Activated CD4-positive, alpha-beta memory T cell treated with anti-CD3 and anti-CD28 coated beads for 36 hours (primary cell): ENCODE measurements at regions not wholly inside any gene's neighbourhood (a gene's known extent, or its start where the extent isn't known, plus 50 kb on each side); places are given as distances from the start of the nearest gene placed in this dataset.

Experiments used
- CTCF ChIA-PET: fragments of 350-600 bp; sonication (Branson Sonifier 250); formaldehyde crosslinking; loops from one replicate; lab custom pipeline; 2021; ENCODE audit warnings: antibody characterized with exemption, inconsistent platforms; lab: Charles Lee
- POLR2A ChIA-PET: fragments of 350-600 bp; sonication (Branson Sonifier 250); formaldehyde crosslinking; loops from one replicate; lab custom pipeline; 2021; ENCODE audit warnings: antibody characterized with exemption; lab: Charles Lee
- DNase-seq: peaks from one replicate; pipeline ENCODE4 v3.0.0-alpha.2; 2020
- H3K27ac Mint-ChIP-seq: one replicate; pipeline ENCODE4 v1.8.0; 2021; ENCODE audit warnings: mixed read lengths
- H3K27me3 Mint-ChIP-seq: one replicate; pipeline ENCODE4 v1.8.0; 2021; ENCODE audit warnings: mixed read lengths
- H3K36me3 Mint-ChIP-seq: one replicate; pipeline ENCODE4 v1.8.0; 2021; ENCODE audit warnings: mixed read lengths
- H3K4me1 Mint-ChIP-seq: one replicate; pipeline ENCODE4 v1.8.0; 2021; ENCODE audit warnings: low read depth, mixed read lengths
- H3K4me3 Mint-ChIP-seq: one replicate; pipeline ENCODE4 v1.8.0; 2021; ENCODE audit warnings: mild to moderate bottlenecking, mixed read lengths
- H3K9me3 Mint-ChIP-seq: one replicate; pipeline ENCODE4 v1.8.0; 2021; ENCODE audit warnings: mixed read lengths
- intact Hi-C: fragments of 100-400 bp; cut with micrococcal nuclease; formaldehyde crosslinking; loops from one replicate; pipeline ENCODE4 v1.15.1; 2023

DNA sequence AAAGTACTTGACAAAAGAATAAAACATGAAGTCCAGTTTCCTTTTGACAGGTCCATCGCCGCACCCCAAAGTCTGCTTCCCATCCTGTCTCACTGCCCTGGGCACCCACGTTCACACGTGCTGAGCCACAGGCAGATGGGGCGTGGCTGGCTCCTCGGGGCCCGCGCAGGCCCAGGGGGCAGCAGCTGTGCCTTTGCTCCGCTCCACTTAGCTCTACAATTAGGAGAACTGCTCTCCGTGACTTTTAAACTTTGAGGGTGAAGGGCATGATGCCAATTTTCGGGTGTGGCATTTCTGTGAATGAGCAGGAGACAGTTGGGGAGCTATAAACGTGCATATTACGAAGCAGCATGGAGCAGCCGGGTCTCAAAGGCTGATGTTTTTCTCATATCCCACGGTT is 152.4 kb downstream of the TDRD15 start:
- Mint-ChIP-seq H3K4me3 (no peak overlapping the region), H3K27ac (no peak overlapping the region), H3K9me3 (no peaks in the 10 kb centered on the region), H3K4me1 (no peaks in the 10 kb centered on the region), H3K27me3 (peaks cover 2% of the 10 kb centered on the region), H3K36me3 (no peaks in the 10 kb centered on the region)
- ChIA-PET CTCF (no interaction called here), POLR2A (no interaction called here)
- no peak for DNase-seq
- intact Hi-C loops: no loop called here

DNA sequence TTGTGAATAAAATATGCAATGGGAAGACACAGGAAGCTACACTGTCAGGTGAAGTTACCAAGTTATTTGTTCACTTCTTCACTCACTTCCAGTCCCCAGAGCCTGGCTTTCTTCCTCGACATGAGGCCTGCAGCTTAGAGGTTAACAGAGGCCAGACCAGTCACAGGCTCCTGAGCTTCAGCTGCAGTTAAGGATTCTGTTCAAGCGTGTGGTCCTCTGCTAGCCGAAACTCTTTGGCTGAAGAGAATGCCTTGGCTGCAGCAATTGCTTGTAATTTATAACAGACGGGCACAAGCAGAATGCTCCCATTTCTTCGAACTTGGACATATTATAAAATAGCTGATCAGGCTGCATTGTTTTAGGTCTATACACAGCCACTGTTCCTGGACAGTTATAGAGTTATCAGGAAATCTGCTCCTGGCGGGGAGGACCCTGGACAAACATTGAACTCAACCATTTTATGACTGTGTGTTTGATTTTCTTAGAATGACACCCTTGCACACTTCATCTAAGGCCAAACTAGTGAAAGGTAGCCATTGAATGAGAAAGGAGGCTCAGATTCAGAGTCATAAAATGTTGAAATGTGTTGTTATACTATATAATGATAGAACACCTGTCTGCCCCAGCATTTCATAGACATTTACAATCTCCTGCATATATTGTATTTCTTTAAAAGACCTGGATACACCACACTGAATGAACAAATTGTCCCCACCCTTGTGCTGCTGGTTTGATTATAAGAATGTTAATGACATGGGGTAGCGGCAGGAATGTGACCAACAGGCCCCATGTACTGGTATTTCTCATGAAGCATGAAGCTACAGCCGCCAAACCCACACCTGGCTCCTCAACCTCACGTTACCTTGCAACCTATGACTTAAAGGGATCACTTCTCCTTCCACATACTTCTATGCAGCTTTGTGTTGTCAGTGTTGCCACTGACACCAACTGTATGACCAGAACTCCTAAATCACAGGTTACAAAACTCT is 153.6 kb downstream of the TDRD15 start:
- no peaks in the 10 kb centered on the region for H3K9me3 Mint-ChIP-seq
- H3K36me3 Mint-ChIP-seq: no peaks in the 10 kb centered on the region
- CTCF ChIA-PET: no interaction called here
- H3K4me3 Mint-ChIP-seq: no peak overlapping the region
- POLR2A ChIA-PET: no interaction called here
- DNase-seq: no peak
- intact Hi-C loops: no loop called here
- H3K4me1 Mint-ChIP-seq: no peaks in the 10 kb centered on the region
- no peaks in the 10 kb centered on the region for H3K27me3 Mint-ChIP-seq
- no peak overlapping the region for H3K27ac Mint-ChIP-seq

DNA sequence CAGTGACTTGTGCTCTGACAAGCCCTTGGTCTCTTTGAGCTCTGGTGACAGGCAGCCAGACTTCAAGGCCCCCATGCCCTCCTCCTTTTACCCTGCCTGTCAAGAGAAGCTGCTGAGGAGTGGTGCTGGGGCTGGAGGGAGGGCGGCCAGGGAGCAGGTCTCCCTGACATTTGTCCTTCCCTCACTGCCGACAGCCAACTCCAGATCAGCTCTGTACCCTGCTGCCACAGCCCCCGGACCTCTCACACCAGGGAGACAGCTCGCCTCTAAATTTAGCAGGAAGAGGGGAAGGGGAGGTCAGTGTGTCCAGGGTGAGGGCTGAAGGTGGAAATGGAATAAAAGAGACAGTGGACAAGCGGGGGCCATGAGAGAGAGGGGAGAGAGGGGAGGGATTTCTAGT is 155.8 kb downstream of the TDRD15 start:
- Mint-ChIP-seq H3K27me3 (no peaks in the 10 kb centered on the region), H3K9me3 (no peaks in the 10 kb centered on the region), H3K36me3 (no peaks in the 10 kb centered on the region), H3K27ac (no peak overlapping the region), H3K4me1 (no peaks in the 10 kb centered on the region), H3K4me3 (no peak overlapping the region)
- CTCF ChIA-PET: no interaction called here
- POLR2A ChIA-PET: no interaction called here
- intact Hi-C loops: no loop called here
- DNase-seq: no peak

DNA sequence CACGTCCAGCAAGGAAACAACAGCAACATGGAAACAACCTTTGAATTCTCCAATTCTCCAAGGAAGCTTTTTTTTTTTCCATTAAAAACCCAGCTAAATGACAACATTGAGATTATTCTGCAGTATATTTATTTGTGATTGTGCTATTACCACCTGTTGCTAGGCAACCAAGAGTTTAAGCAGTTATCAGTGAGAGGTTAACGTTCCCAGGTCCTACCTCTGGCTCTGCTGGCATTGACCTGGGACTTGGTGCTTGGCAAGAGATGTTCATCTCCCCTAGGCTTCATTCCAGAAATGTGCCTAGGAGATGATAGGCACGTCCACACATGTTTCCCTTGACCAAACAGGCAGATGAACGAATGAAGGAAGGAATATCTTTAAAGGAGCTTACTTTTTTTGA is 157.0 kb downstream of the TDRD15 start:
- no peak overlapping the region for H3K27ac Mint-ChIP-seq

DNA sequence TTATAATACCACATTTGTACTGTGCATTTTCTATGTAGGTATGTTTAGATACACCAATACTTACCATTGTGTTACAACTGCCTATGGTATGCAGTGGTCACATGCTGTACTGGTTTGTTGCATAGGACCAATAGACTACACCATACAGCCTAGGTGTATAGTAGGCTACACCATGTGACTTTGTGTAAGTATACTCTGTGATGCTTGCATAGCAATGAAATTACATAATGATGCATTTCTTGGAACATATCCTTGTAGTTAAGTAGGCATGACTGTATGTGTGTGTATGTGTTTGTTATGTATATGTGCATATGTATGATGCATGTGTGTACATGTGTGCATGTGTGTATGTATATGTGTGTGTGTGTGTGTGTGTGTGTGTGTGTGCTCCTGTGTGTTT is 157.6 kb downstream of the TDRD15 start:
- no peaks in the 10 kb centered on the region for H3K27me3 Mint-ChIP-seq
- ChIA-PET CTCF (no interaction called here), POLR2A (no interaction called here)
- no peak overlapping the region for H3K4me3 Mint-ChIP-seq
- no peaks in the 10 kb centered on the region for H3K36me3 Mint-ChIP-seq
- H3K27ac Mint-ChIP-seq: no peak overlapping the region
- H3K9me3 Mint-ChIP-seq: no peaks in the 10 kb centered on the region
- intact Hi-C loops: no loop called here
- no peak for DNase-seq
- no peaks in the 10 kb centered on the region for H3K4me1 Mint-ChIP-seq

More for the DNA sequence above, 157.0 kb downstream of the TDRD15 start:
- intact Hi-C loops: no loop called here
- H3K4me1 Mint-ChIP-seq: no peaks in the 10 kb centered on the region
- DNase-seq: no peak
- no peaks in the 10 kb centered on the region for H3K36me3 Mint-ChIP-seq
- no peaks in the 10 kb centered on the region for H3K27me3 Mint-ChIP-seq
- no peak overlapping the region for H3K4me3 Mint-ChIP-seq
- H3K9me3 Mint-ChIP-seq: no peaks in the 10 kb centered on the region
- POLR2A ChIA-PET: no interaction called here
- CTCF ChIA-PET: no interaction called here

DNA sequence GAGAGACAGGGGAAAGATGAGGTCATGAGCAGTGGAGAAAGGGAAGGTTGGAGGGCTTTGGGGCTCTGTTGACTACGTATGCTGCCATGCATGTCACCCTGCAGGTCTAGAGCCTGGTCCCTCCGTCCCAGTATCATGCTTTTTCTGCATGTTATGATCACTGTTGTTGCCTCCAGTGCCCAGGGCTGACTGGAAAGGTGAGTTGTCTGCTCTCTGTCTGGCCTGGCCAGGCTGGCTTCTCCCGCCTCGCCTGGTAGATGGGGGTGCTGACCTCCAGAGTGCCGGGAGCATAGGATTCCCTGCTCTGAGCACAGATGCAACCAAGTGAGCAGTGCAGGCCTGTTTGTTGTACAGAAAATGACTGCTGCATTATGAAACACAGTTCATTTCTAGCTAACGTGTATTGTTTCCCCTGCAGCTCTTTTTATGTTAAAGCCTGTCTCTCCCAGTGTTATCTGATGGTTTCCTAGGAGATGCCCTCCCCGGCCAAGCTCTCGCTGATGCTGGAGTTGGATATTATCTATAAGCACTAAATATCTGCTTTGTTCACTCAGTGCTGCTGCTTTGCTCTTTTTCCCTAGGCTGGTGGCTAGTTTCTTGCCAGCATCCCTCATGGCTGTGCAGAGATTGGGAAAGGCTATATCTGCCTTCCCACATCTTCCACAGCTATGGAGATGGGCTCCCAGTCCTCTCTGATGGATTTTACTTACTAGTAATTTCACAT is 158.2 kb downstream of the TDRD15 start:
- H3K4me1 Mint-ChIP-seq: no peaks in the 10 kb centered on the region
- intact Hi-C loops: no loop called here
- ChIA-PET POLR2A (no interaction called here), CTCF (no interaction called here)
- H3K9me3 Mint-ChIP-seq: no peaks in the 10 kb centered on the region
- DNase-seq: no peak
- no peaks in the 10 kb centered on the region for H3K27me3 Mint-ChIP-seq
- no peaks in the 10 kb centered on the region for H3K36me3 Mint-ChIP-seq
- H3K27ac Mint-ChIP-seq: no peak overlapping the region
- no peak overlapping the region for H3K4me3 Mint-ChIP-seq

DNA sequence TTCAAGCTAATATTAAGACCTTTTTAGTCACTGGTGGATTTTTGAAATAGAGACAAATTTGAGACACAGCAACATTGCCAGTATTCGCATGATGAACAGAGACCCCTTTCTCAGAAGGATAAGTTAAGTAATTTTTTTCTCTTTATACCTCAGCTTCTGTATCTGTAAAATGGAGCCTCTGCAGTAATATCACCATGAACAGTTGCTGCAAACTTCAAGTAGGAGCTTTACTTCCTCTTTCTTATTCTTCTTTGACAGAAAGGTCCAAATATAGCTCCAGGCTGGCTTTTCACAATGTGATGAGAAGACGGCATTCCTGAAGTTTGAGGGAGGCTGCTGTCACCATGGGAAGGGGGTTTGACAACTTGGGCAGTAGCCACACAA is 158.7 kb downstream of the TDRD15 start:
- Mint-ChIP-seq H3K27me3 (no peaks in the 10 kb centered on the region), H3K27ac (no peak overlapping the region), H3K4me3 (no peak overlapping the region), H3K36me3 (no peaks in the 10 kb centered on the region), H3K4me1 (no peaks in the 10 kb centered on the region), H3K9me3 (no peaks in the 10 kb centered on the region)
- DNase-seq: no peak
- CTCF ChIA-PET: no interaction called here
- intact Hi-C loops: no loop called here
- POLR2A ChIA-PET: no interaction called here

DNA sequence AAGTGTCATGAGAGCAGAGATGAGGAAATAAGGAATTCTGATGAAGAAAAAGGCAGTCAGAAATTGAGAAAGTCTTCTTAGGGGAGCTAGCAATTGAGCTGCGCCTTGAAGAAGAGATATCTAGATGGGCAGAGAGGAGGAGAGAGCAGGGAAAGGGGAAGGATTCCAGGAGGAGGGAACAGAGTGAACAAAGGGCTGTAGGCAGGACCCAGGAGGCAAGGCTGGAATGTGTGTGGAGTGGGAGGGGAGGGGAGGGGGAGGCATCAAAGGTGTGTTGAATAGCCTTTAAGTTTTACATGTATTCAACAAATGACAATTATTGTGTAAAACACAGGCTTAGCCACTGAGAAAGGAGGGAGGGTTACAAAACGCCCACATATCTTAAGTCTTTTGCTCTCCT is 164.5 kb downstream of the TDRD15 start:
- Mint-ChIP-seq H3K4me1 (no peaks in the 10 kb centered on the region), H3K9me3 (no peaks in the 10 kb centered on the region), H3K36me3 (no peaks in the 10 kb centered on the region), H3K27ac (no peak overlapping the region), H3K27me3 (no peaks in the 10 kb centered on the region), H3K4me3 (no peak overlapping the region)
- intact Hi-C loops: no loop called here
- POLR2A ChIA-PET: no interaction called here
- DNase-seq: no peak
- CTCF ChIA-PET: no interaction called here

DNA sequence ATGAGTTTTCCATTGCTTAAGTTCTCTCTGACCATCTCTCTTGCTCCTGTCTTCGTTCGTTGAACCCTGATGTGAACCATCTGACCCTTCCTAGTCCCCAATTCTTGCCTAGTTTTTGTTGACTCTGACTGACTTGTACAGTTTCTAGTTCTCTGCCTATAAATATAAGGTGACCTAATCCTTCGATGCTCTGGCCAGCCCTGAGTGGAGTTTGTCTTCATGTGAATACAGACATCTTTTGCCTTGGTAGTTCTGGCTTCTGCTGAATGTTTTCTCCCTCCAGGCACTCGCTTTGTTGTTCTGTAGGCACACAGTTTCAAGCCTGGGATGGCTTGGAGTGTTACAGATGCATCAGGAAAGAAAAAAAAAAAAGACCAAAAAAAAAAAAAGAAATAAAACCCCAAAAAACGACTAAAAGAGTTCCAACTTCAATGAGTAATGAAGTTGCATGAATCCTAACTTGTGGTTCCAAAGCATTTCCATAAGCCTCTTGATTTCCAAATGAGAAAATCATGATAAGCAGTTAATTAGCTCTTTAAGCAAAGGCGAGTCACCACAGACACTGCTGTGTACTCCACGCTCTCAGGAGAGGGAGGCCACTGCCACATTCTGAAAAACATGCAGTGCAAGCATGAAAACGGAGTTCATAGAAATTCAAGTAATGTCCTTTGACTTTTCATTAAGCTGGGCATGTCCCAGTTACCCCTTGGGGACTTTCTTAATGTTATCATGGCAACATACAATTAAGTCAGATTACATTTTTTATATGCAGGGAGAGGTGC is 165.2 kb downstream of the TDRD15 start:
- DNase-seq: no peak
- no peaks in the 10 kb centered on the region for H3K36me3 Mint-ChIP-seq
- no peaks in the 10 kb centered on the region for H3K27me3 Mint-ChIP-seq
- H3K9me3 Mint-ChIP-seq: no peaks in the 10 kb centered on the region
- intact Hi-C loops: no loop called here
- no peaks in the 10 kb centered on the region for H3K4me1 Mint-ChIP-seq
- CTCF ChIA-PET: no interaction called here
- POLR2A ChIA-PET: no interaction called here
- no peak overlapping the region for H3K4me3 Mint-ChIP-seq
- H3K27ac Mint-ChIP-seq: no peak overlapping the region

DNA sequence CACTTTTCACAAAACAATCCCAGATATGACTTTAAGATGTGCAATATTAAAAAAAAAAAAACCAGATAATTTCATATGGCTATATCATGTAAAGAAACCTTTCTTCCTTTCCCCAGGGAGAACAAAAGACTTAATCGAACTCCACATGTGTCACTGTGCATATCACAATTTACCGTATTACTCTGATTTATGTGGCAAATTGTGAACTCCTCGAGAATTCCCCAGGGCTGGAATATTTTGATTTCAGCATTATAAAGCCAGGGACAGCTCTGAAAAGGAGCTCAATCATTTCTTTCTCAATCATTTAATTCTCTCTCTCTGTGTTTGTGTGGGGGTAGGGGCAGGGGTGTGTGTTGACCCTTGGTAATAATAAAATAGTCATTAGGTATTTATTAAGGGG is 165.8 kb downstream of the TDRD15 start:
- DNase-seq: no peak
- CTCF ChIA-PET: no interaction called here
- Mint-ChIP-seq H3K9me3 (no peaks in the 10 kb centered on the region), H3K27ac (no peak overlapping the region), H3K36me3 (no peaks in the 10 kb centered on the region), H3K27me3 (no peaks in the 10 kb centered on the region), H3K4me3 (no peak overlapping the region), H3K4me1 (no peaks in the 10 kb centered on the region)
- POLR2A ChIA-PET: no interaction called here
- intact Hi-C loops: no loop called here

DNA sequence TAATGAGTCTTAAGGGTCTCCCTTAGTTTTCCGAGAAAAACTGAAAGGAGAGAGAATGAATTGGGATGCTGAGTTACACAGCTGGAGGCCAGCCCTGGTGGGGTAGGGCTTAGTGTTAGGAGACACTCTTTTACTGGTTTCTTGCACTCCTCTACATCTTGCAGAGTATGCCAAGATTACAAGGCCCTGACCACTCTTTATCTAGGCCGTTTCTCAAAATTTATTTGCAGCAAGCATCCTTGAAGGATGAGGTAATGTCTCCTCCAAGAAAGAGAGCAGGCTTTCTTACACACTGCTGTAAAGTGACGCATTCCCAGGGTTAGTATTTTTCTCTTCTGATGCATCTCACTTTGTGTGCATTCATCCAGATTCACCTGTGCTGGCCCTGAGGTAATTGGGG is 166.2 kb downstream of the TDRD15 start:
- Mint-ChIP-seq H3K36me3 (no peaks in the 10 kb centered on the region), H3K4me1 (no peaks in the 10 kb centered on the region), H3K27ac (no peak overlapping the region), H3K4me3 (no peak overlapping the region), H3K9me3 (no peaks in the 10 kb centered on the region), H3K27me3 (no peaks in the 10 kb centered on the region)
- DNase-seq: no peak
- ChIA-PET CTCF (no interaction called here), POLR2A (no interaction called here)
- intact Hi-C loops: no loop called here

DNA sequence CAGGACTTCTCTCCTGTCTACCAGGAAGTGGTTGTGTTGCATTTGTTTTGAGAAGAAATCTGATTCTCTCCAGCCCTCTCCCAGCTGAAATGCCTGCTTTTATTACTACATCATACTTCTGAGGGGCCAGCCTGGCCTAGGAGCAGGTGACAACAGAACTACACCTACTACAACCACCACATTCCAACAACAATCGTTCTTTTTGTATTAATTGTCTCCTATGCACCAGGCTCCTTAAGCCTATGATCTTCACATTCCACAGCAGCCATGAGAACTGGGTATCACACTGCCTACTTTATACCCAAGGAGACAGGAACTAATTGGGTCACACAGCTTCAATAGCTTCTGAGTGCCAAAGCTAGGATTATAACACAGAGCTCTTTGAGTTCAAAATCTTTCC is 167.7 kb downstream of the TDRD15 start:
- no peaks in the 10 kb centered on the region for H3K9me3 Mint-ChIP-seq
- no peak overlapping the region for H3K27ac Mint-ChIP-seq
- intact Hi-C loops: no loop called here
- POLR2A ChIA-PET: no interaction called here
- no peak overlapping the region for H3K4me3 Mint-ChIP-seq
- H3K36me3 Mint-ChIP-seq: no peaks in the 10 kb centered on the region
- CTCF ChIA-PET: no interaction called here
- H3K27me3 Mint-ChIP-seq: no peaks in the 10 kb centered on the region
- H3K4me1 Mint-ChIP-seq: no peaks in the 10 kb centered on the region
- DNase-seq: no peak
